OCI-LY3 (cell line): ENCODE measurements at regions not wholly inside any gene's neighbourhood (a gene's known extent, or its start where the extent isn't known, plus 50 kb on each side); places are given as distances from the start of the nearest gene placed in this dataset.

Source experiments
- CTCF ChIP-seq: fragments of 200-600, 300-600 bp; sonication (generic); IDR thresholded peaks from 2 replicates; pipeline ENCODE4 v1.5.1; 2014; ENCODE audit warnings: antibody characterized with exemption, low read length, low read depth
- EZH2phosphoT487 ChIP-seq: fragments of 200-600 bp; shearing (Covaris generic); IDR thresholded peaks from 2 replicates; pipeline ENCODE4 v1.6.1; 2018; ENCODE audit warnings: antibody characterized with exemption, mixed run types, low read depth

DNA sequence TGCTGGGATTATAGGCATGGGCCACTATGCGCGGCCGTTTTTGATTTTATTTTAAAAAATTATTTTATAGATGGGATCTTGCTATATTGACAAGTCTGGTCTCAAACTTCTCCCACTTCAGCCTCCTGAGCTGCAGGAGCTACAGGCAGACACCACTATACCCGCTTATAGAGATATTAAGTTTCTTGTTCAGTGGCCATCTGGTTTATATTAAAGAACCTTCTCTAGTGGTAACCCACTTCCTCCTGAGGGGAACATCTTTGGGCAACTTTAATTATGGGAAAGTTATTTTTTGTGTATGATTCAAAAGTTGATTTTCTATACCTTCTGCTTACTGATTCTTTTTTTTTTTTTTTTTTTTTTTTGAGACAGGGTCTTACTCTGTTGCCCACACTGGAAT, 172.7 kb downstream of the KLF5 start:
- TF ChIP-seq CTCF (no peak), EZH2phosphoT487 (no peak)
